Activated CD4-positive, alpha-beta T cell treated with anti-CD3 and anti-CD28 coated beads, Interleukin-2, amount 10 ng/mL, durations not matched to agents 24 days and 14 days (primary cell): ENCODE measurements at regions not wholly inside any gene's neighbourhood (a gene's known extent, or its start where the extent isn't known, plus 50 kb on each side); places are given as distances from the start of the nearest gene placed in this dataset.
"Not testable (repeated sequence)": the region's sequence is repeated elsewhere in the genome, so short reads cannot be mapped to it uniquely, and the experiment has no call there.

Source experiments
- DNase-seq: peaks from one replicate; pipeline ENCODE4 v3.0.0; 2022
- H3K27ac Mint-ChIP-seq: one replicate; pipeline ENCODE4 v1.8.0; 2022; ENCODE audit warnings: mild to moderate bottlenecking, mixed read lengths
- H3K27me3 Mint-ChIP-seq: one replicate; pipeline ENCODE4 v1.8.0; 2022; ENCODE audit warnings: mixed read lengths
- H3K36me3 Mint-ChIP-seq: one replicate; pipeline ENCODE4 v1.8.0; 2022; ENCODE audit warnings: low read depth, mild to moderate bottlenecking, mixed read lengths
- H3K4me1 Mint-ChIP-seq: one replicate; pipeline ENCODE4 v1.8.0; 2021; ENCODE audit warnings: mixed read lengths
- H3K4me3 Mint-ChIP-seq: one replicate; pipeline ENCODE4 v1.8.0; 2022; ENCODE audit warnings: mild to moderate bottlenecking, moderate library complexity, mixed read lengths
- H3K9me3 Mint-ChIP-seq: one replicate; pipeline ENCODE4 v1.8.0; 2021; ENCODE audit warnings: mixed read lengths
- intact Hi-C: fragments of 100-400 bp; cut with micrococcal nuclease; formaldehyde crosslinking; loops from one replicate; pipeline ENCODE4 v1.15.1; 2023

- DNase-seq, H3K27me3 Mint-ChIP-seq, H3K9me3 Mint-ChIP-seq, H3K27ac Mint-ChIP-seq, H3K4me1 Mint-ChIP-seq, H3K36me3 Mint-ChIP-seq, intact Hi-C loops, H3K4me3 Mint-ChIP-seq: not testable (repeated sequence)
Observed at GRCh38 chr9:138174954-138175353, 297.4 kb downstream of the CACNA1B start.

- intact Hi-C loops, result not testable (repeated sequence)
Observed at GRCh38 chr9:138175354-138175753, 297.8 kb downstream of the CACNA1B start.

DNA sequence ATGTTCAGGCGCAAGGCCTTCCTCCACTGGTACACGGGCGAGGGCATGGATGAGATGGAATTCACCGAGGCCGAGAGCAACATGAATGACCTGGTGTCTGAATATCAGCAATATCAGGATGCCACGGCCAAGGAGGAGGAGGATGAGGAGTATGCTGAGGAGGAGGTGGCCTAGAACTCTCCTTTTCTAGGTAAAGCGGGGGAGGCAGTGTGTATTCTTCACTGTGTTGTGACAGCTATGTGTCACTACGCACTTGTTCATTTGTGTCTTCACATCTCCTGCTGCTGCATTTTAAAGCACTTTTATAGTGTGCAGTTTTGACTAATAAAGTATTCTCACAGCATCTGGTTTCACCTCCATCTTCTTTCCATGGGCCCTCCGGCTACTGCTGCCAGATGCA, 299.5 kb downstream of the CACNA1B start:
- H3K4me3 Mint-ChIP-seq, intact Hi-C loops, H3K36me3 Mint-ChIP-seq, H3K27ac Mint-ChIP-seq, H3K27me3 Mint-ChIP-seq, H3K4me1 Mint-ChIP-seq, H3K9me3 Mint-ChIP-seq, DNase-seq: not testable (repeated sequence)

More at GRCh38 chr9:138175354-138175753, 297.8 kb downstream of the CACNA1B start:
- not testable (repeated sequence) for DNase-seq, H3K27ac Mint-ChIP-seq, H3K27me3 Mint-ChIP-seq, H3K9me3 Mint-ChIP-seq, H3K36me3 Mint-ChIP-seq, H3K4me1 Mint-ChIP-seq, H3K4me3 Mint-ChIP-seq

GRCh38 chr9:138179003-138179402, 301.4 kb downstream of the CACNA1B start:
- H3K4me1 Mint-ChIP-seq, DNase-seq, H3K4me3 Mint-ChIP-seq, H3K36me3 Mint-ChIP-seq, intact Hi-C loops, H3K9me3 Mint-ChIP-seq: not testable (repeated sequence)
- peak overlapping the region; percentile 37 for H3K27ac Mint-ChIP-seq
- peaks cover 12% of the 10 kb centered on the region for H3K27me3 Mint-ChIP-seq

GRCh38 chr9:138179671-138180070, 302.1 kb downstream of the CACNA1B start:
- H3K9me3 Mint-ChIP-seq, intact Hi-C loops, H3K4me3 Mint-ChIP-seq, H3K36me3 Mint-ChIP-seq, H3K27ac Mint-ChIP-seq, H3K4me1 Mint-ChIP-seq, DNase-seq: not testable (repeated sequence)
- peaks cover 12% of the 10 kb centered on the region for H3K27me3 Mint-ChIP-seq

DNA sequence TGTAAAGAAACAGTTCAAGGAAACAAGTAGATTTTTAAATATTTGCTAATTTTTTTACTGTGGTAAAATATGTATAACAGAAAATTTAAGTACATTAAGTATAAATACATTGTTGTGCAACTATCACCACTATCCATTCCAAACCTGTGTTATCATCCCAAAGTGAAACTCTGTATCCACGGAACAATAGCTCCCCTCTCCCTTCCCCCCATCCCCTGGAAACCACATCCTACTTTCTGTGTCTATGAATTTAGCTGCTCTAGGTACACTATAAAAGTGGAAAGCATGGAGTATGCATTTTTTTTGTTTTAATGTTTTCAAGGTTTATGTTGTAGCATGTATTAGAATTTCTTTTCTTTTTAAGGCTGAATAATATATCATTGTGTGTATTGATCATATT, 304.4 kb downstream of the CACNA1B start:
- H3K36me3 Mint-ChIP-seq, H3K9me3 Mint-ChIP-seq, DNase-seq, intact Hi-C loops, H3K4me3 Mint-ChIP-seq, H3K27ac Mint-ChIP-seq, H3K4me1 Mint-ChIP-seq: not testable (repeated sequence)
- H3K27me3 Mint-ChIP-seq, result peaks cover 18% of the 10 kb centered on the region

DNA sequence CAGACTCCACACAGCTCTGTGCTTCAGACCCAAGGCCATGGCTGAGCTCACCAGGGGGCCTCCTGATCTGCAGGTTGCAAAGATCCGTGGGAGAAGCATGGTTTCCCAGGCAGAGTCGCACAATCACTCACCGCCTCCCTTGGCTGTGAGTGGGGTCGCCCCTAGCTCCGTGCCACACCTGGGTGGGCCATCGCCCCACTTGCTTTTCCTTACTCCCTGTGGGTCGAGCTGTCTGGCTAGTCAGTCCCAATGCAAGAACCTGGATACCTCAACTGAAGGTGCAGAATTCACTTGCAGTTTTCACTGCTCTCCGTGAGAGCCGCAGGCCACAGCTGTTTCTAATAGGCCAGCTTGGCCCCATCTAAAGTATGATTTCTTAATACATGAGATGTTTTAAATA, 319.6 kb downstream of the CACNA1B start:
- DNase-seq, result peak; percentile 44
- intact Hi-C loops, H3K36me3 Mint-ChIP-seq, H3K4me3 Mint-ChIP-seq, H3K9me3 Mint-ChIP-seq, H3K27me3 Mint-ChIP-seq, H3K4me1 Mint-ChIP-seq, H3K27ac Mint-ChIP-seq: not testable (repeated sequence)

DNA sequence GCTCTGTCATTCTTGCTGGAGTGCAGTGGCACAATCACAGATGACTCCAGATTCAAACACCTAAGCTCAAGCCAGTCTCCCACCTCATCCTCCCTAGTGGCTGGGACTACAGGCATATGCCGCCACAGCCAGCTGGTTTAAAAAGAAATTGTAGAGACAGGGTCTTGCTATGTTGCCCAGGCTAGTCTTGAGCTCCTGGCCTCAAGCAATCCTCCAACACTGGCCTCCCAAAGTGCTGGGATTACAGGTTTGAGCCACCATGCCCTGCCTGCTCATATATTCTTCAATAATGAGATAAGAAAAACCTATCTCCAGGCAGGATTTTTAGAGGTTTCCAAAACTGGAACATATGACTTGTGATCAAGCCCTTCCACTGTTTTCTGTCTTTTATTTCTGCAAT, 321.4 kb downstream of the CACNA1B start:
- intact Hi-C loops, H3K4me3 Mint-ChIP-seq, H3K27ac Mint-ChIP-seq, H3K27me3 Mint-ChIP-seq, H3K9me3 Mint-ChIP-seq, H3K4me1 Mint-ChIP-seq, H3K36me3 Mint-ChIP-seq: not testable (repeated sequence)
- peak; percentile 53 for DNase-seq

- H3K27me3 Mint-ChIP-seq, H3K36me3 Mint-ChIP-seq, intact Hi-C loops, H3K9me3 Mint-ChIP-seq, H3K4me1 Mint-ChIP-seq, H3K27ac Mint-ChIP-seq, H3K4me3 Mint-ChIP-seq: not testable (repeated sequence)
- DNase-seq, result peak; percentile 33
Observed at GRCh38 chr9:138199917-138200316, 322.3 kb downstream of the CACNA1B start.

GRCh38 chr9:138200481-138201142, 323.0 kb downstream of the CACNA1B start:
- H3K9me3 Mint-ChIP-seq, H3K4me3 Mint-ChIP-seq, intact Hi-C loops: not testable (repeated sequence)

DNA sequence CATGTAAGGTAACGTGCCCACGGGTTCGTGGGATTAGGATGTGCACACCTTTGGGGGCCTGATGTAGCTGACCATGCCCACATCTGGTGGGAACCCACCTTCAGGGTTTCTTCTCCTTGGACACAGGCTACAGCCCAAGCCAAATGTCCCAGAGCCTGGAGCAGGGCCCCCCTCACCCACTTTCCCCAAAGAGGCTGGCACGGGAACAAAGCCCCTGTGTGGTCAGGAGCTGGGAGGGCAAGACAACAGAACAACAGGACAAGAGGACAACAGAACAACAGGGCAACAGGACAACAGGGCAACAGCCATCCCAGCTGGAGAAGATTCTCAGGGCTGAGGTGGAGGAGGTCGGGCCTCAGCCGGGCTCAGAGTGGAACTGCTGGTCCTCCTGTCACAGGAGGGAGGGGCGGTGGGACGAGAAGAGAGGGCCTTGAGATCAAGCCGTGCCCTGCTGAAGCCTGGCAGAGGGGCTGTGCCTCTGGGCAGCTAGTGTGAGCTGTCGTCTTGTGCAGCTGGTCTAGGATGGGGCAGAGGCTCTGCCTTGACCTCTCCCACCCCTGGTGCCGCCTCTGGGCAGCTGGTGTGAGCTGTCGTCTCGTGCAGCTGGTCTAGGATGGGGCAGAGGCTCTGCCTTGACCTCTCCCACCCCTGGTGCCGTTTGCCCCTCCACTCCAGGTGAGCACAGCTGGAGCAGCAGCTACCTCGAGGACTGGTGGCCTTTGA, 323.7 kb downstream of the CACNA1B start:
- H3K9me3 Mint-ChIP-seq, H3K36me3 Mint-ChIP-seq, H3K27me3 Mint-ChIP-seq, H3K4me3 Mint-ChIP-seq, H3K27ac Mint-ChIP-seq, intact Hi-C loops, H3K4me1 Mint-ChIP-seq: not testable (repeated sequence)
- DNase-seq, result peak; percentile 25

More at GRCh38 chr9:138200481-138201142, 323.0 kb downstream of the CACNA1B start:
- not testable (repeated sequence) for H3K27ac Mint-ChIP-seq, H3K4me1 Mint-ChIP-seq, H3K36me3 Mint-ChIP-seq, H3K27me3 Mint-ChIP-seq
- DNase-seq, result peak; percentile 50

GRCh38 chr9:138202043-138202442, 324.5 kb downstream of the CACNA1B start:
- H3K27me3 Mint-ChIP-seq, H3K4me1 Mint-ChIP-seq, intact Hi-C loops, H3K4me3 Mint-ChIP-seq, H3K9me3 Mint-ChIP-seq, H3K27ac Mint-ChIP-seq, H3K36me3 Mint-ChIP-seq: not testable (repeated sequence)
- DNase-seq, result peak; percentile 44

- H3K36me3 Mint-ChIP-seq, H3K4me3 Mint-ChIP-seq, H3K9me3 Mint-ChIP-seq, H3K27ac Mint-ChIP-seq, H3K4me1 Mint-ChIP-seq, intact Hi-C loops, H3K27me3 Mint-ChIP-seq: not testable (repeated sequence)
- peak; percentile 36 for DNase-seq
Observed at GRCh38 chr9:138203304-138203703, 325.7 kb downstream of the CACNA1B start.

GRCh38 chr9:138203872-138204271, 326.3 kb downstream of the CACNA1B start:
- intact Hi-C loops, H3K4me1 Mint-ChIP-seq, H3K36me3 Mint-ChIP-seq, H3K27me3 Mint-ChIP-seq, H3K9me3 Mint-ChIP-seq, H3K27ac Mint-ChIP-seq, H3K4me3 Mint-ChIP-seq: not testable (repeated sequence)
- DNase-seq, result peak; percentile 52

- H3K4me1 Mint-ChIP-seq, H3K36me3 Mint-ChIP-seq, H3K27ac Mint-ChIP-seq, intact Hi-C loops, H3K4me3 Mint-ChIP-seq, H3K9me3 Mint-ChIP-seq, H3K27me3 Mint-ChIP-seq: not testable (repeated sequence)
- DNase-seq, result peak; percentile 50
Observed at GRCh38 chr9:138206108-138206507, 328.5 kb downstream of the CACNA1B start.
